Nephron progenitor cell (in vitro differentiated cells): ENCODE measurements at regions not wholly inside any gene's neighbourhood (a gene's known extent, or its start where the extent isn't known, plus 50 kb on each side); places are given as distances from the start of the nearest gene placed in this dataset.
"Not testable (repeated sequence)": the region's sequence is repeated elsewhere in the genome, so short reads cannot be mapped to it uniquely, and the experiment has no call there.

ENCODE experiments used
- DNase-seq: peaks from one replicate; pipeline ENCODE4 v3.0.0; 2021
- H3K27ac Mint-ChIP-seq: 2 replicates; pipeline ENCODE4 v1.8.0; 2021; ENCODE audit warnings: mild to moderate bottlenecking, moderate library complexity, mixed read lengths
- H3K27me3 Mint-ChIP-seq: 2 replicates; pipeline ENCODE4 v1.8.0; 2021; ENCODE audit warnings: mild to moderate bottlenecking, low read depth, mixed read lengths; ENCODE audit not compliant: poor library complexity
- H3K36me3 Mint-ChIP-seq: 2 replicates; pipeline ENCODE4 v1.8.0; 2021; ENCODE audit warnings: low read depth, mixed read lengths
- H3K4me1 Mint-ChIP-seq: 2 replicates; pipeline ENCODE4 v1.8.0; 2021; ENCODE audit warnings: mixed read lengths
- H3K4me3 Mint-ChIP-seq: 2 replicates; pipeline ENCODE4 v1.8.0; 2021; ENCODE audit warnings: mild to moderate bottlenecking, moderate library complexity, mixed read lengths
- H3K9me3 Mint-ChIP-seq: 2 replicates; pipeline ENCODE4 v1.8.0; 2021; ENCODE audit warnings: mild to moderate bottlenecking, moderate library complexity, mixed read lengths
- TF ChIP-seq, protein P1 (sequence below): fragments of 200-600 bp; sonication (generic); IDR thresholded peaks from 2 replicates; pipeline ENCODE4 v1.5.0; 2021; ENCODE audit warnings: antibody characterized with exemption

DNA sequence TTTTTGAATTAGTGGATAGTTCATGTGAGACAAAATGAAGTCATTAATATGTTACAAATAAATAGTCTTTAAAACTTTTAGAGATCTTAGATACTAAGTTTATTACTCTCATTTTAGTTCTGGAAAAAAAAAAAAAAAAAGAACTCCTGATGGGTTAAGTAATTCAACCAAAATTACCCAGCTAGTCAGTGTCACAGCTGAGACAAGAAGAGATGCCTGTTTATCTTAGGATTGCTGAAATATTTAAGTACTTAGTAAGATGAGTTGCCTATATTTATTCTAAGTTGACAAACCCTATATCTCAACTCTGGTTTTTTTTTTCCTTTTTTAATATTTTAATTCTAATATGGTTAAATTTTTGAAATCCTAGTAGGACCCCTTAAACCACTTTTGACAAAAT, 781.0 kb upstream of the LRRN3 start:
- H3K27ac Mint-ChIP-seq: no peak overlapping the region
- no peaks in the 10 kb centered on the region for H3K36me3 Mint-ChIP-seq
- H3K27me3 Mint-ChIP-seq: peaks cover 2% of the 10 kb centered on the region
- no peak overlapping the region for H3K4me3 Mint-ChIP-seq
- H3K4me1 Mint-ChIP-seq: peaks cover 8% of the 10 kb centered on the region
- TF ChIP-seq, protein P1, sequence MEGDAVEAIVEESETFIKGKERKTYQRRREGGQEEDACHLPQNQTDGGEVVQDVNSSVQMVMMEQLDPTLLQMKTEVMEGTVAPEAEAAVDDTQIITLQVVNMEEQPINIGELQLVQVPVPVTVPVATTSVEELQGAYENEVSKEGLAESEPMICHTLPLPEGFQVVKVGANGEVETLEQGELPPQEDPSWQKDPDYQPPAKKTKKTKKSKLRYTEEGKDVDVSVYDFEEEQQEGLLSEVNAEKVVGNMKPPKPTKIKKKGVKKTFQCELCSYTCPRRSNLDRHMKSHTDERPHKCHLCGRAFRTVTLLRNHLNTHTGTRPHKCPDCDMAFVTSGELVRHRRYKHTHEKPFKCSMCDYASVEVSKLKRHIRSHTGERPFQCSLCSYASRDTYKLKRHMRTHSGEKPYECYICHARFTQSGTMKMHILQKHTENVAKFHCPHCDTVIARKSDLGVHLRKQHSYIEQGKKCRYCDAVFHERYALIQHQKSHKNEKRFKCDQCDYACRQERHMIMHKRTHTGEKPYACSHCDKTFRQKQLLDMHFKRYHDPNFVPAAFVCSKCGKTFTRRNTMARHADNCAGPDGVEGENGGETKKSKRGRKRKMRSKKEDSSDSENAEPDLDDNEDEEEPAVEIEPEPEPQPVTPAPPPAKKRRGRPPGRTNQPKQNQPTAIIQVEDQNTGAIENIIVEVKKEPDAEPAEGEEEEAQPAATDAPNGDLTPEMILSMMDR: no peak
- no peaks in the 10 kb centered on the region for H3K9me3 Mint-ChIP-seq
- no peak for DNase-seq

DNA sequence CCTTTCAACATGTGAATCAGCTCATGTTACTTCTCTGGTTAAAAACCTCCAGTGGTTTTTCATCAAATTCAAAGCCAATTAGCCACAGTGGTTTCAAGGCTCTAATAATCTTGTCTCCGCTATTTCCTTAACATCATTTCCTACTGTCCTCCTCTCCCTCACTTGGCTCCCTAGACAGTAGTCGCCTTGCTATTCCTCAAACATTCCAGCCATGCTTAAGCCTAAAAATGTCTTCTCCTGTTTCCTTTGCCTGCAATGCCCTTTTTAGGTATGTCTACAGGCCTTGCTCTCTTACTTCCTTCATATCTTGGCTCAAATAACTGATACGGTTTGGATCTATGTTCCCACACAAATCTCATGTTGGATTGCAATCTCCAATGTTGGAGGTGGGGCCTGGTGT, 779.4 kb upstream of the LRRN3 start:
- DNase-seq: no peak
- Mint-ChIP-seq H3K4me1 (peaks cover 8% of the 10 kb centered on the region), H3K27me3 (peaks cover 2% of the 10 kb centered on the region), H3K27ac (no peak overlapping the region), H3K9me3 (peaks cover under 1% of the 10 kb centered on the region), H3K36me3 (no peaks in the 10 kb centered on the region), H3K4me3 (no peak overlapping the region)
- TF ChIP-seq, protein P1: no peak

DNA sequence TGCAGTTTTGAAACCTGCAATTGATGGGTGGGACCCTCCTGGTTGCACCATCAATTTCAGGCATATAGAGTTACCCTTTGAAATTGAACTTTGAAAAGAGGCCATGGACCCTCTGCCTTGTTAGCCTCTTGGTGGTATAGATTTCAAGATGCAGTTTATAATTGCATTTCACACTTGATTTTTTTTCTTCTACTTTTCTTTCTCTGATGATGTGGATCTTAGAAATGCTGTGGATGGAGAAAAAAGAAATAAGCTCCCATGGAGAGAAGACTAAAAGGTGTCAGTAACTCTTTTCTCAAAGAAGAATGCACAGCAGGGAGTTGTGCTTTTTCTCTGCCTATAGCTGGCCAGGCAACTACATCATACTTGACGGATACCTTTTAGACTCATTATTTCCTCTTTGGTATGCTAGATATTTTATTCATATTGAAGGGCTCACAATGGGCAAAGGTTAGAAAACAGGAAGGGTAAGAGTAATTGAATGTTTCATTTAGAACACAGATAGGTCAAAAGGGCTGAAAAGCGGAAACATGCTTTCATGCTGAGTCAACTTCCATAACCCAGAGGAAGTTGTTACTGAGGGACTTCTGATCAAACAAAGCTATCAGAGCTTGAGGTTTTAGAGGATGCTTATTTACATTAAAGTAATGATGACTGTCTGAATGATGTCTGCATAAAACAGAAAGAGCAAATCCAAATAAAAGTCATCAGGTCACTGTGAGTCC, 773.2 kb upstream of the LRRN3 start:
- no peak for DNase-seq
- TF ChIP-seq, protein P1: no peak
- Mint-ChIP-seq H3K27ac (peak overlapping the region; percentile 67), H3K4me3 (no peak overlapping the region), H3K4me1 (peaks cover 5% of the 10 kb centered on the region), H3K27me3 (no peaks in the 10 kb centered on the region), H3K9me3 (peaks cover 22% of the 10 kb centered on the region), H3K36me3 (no peaks in the 10 kb centered on the region)

DNA sequence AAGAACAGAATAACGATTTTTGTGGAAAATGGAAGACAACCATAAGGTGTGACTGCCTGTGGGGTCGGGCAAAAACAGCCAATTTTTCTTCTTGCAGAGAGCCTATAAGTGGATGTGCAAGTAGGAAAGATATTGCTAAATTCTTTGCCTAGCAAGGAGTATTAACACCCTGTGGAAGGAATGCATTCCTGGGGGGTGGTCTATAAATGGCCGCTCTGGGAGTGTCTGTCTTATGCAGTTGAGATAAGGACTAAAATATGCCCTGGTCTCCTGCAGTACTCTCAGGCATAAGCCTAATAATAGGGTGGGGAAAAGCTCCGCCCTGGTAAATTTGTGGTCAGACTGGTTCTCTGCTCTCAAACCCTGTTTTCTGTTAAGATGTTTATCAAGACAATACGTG, 770.6 kb upstream of the LRRN3 start:
- not testable (repeated sequence) for H3K4me1 Mint-ChIP-seq, H3K27ac Mint-ChIP-seq, H3K36me3 Mint-ChIP-seq, H3K4me3 Mint-ChIP-seq, H3K27me3 Mint-ChIP-seq
- DNase-seq: peak; percentile 2
- H3K9me3 Mint-ChIP-seq: peaks cover 22% of the 10 kb centered on the region

DNA sequence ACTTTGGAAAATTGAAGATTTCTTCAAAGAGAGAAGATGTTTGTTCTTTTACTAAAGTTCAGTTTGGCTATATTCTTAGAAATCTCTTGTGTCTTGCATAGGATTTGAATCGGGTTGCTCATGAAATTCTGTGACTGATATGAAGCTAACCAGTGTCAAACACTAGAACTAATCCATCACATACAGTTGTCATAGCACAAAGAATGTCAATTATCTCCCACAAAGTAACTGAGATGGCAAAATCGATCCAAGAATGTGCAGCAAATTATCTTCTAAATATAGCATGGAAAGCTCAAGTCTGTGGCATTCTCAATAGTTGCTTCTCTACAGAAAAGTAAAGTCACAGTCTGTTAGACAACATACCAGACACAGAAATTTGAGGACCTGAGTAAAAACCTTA, 768.1 kb upstream of the LRRN3 start:
- no peak overlapping the region for H3K4me3 Mint-ChIP-seq
- peaks cover 2% of the 10 kb centered on the region for H3K4me1 Mint-ChIP-seq
- DNase-seq: no peak
- TF ChIP-seq, protein P1: no peak
- no peaks in the 10 kb centered on the region for H3K27me3 Mint-ChIP-seq
- H3K27ac Mint-ChIP-seq: no peak overlapping the region
- H3K9me3 Mint-ChIP-seq: peaks cover 19% of the 10 kb centered on the region
- H3K36me3 Mint-ChIP-seq: no peaks in the 10 kb centered on the region

DNA sequence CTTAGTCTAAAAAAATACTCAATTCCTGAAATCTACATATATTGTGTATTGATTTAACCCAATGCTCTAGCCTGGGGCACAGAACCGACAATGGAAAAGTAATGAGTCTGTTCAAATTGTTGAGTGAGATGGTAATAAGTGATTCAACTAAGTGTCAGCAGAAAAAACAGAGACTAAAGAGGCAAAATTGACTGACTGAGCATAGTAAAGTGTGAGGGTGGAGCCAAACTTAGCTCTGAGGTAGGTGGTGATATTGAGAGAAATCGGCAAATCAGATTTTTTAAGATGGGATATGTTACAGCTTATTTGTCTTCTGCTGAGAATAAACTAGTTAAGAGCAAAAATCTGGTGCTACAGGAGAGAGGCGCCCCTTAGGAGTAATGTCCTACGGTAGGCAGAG, 764.0 kb upstream of the LRRN3 start:
- no peak for DNase-seq
- Mint-ChIP-seq H3K4me1 (no peaks in the 10 kb centered on the region), H3K9me3 (no peaks in the 10 kb centered on the region), H3K27ac (no peak overlapping the region), H3K36me3 (no peaks in the 10 kb centered on the region), H3K4me3 (no peak overlapping the region), H3K27me3 (peaks cover 2% of the 10 kb centered on the region)
- TF ChIP-seq, protein P1: no peak
